ENCODE measurements at regions not wholly inside any gene's neighbourhood (a gene's known extent, or its start where the extent isn't known, plus 50 kb on each side); places are given as distances from the start of the nearest gene placed in this dataset.
"Not testable (repeated sequence)": the region's sequence is repeated elsewhere in the genome, so short reads cannot be mapped to it uniquely, and the experiment has no call there.

DNA sequence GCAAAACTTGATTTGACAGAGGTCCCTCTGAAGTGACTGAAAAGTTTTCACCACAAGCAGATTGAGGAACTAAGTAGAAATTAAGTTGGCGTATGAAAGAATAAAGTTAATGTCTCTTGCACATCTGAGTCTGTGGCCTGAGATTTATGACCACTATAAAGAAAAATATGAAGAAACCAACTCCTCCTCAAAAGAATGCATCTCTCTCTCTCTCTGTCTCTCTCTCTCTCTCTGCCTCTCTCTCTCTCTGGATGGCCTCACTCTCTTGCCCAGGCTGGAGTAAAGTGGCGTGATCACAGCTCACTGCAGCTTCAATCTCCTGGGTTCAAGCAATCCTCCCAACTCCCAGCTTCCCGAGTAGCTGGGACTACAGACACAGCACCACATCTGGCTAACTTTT is 55.2 kb downstream of the RPL22L1 start:
- no peak for DNase-seq

DNA sequence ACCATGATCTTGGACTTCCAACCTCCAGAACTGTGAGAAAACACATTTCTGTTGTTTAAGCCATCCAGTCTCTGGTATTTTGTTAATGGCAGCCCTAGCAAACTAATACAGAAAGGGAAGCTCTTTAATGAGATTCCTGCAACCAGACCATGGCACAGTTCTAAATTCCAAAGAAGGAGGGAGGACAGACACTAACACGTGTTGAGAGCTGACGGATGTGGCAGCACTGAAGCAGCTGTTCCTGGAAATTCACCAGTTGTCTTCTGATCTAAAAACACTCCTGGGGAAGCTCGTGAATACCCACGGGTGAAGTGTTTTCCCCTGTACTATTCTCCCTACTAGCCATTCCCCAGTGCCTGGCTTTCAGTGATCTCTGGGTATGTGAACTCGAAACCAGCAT is 56.7 kb downstream of the RPL22L1 start:
- no peak for DNase-seq

DNA sequence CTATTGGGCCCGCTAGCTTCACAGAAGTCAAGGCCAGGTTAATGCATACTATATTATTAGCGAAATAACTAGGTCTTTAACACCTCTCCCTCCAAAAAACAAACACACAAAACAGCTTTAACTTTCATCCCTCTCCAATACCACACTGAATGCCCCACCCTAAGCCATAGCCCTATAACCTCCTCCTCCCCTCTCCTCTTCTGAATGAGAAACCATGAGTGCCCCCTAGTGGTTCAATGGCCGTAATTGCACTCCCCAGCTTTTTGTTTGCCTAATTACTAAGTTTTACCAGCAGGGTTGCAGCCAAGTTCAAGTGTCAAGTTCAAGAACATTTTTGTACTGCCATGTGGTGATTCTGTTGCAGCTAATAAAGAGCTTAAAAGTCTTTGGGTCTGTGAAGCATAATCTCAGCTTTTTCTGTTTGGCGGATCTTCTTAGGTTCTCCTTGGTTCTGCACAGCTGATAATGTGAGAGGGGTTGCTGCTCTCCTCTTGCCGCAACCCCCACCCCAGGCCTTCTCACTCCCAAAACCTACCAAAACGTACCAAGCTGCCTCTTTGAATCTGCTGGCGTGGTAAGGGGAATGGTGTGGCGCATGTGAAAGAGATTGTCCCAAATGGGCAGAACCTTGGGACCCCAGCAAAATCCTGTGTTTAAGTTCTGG is 57.9 kb downstream of the RPL22L1 start:
- DNase-seq, result peak; percentile 49

DNA sequence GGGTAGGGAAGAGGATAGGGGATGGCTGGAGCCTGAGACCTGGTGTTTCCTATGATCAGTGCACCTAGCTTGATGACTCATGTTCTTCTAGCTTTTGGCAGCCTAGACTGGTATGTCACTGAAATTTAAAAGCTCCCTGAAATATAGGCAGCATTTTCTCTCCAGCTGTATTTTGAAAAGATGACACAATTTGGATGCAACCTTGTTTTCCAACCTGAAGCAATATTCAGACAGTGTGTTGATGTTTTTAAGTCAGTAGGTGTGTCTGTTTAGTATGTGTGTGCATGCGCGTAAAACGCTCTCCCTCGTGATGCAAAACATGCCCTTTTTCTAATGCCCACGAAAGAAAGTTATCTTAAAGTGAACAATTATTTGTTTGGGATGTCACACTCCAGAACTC is 58.5 kb downstream of the RPL22L1 start:
- DNase-seq, result no peak

DNA sequence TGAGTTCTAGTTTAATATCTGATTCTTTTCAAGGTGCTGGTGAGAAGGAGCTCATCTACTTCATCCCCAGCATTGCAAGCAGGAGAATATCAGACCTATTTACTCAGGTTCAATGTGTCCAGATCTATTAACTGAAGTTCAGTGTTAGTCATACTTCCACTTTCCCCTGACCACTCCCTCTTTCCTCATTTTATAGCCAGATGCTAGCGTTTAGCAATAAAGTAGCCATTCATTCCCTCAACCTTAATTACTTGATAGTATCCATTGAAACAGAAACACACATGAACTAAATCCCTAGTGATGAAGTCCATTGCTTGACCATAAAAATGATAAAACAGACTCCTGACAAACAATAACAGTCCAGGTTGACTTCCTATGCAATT is 60.0 kb downstream of the RPL22L1 start:
- no peak for DNase-seq

DNA sequence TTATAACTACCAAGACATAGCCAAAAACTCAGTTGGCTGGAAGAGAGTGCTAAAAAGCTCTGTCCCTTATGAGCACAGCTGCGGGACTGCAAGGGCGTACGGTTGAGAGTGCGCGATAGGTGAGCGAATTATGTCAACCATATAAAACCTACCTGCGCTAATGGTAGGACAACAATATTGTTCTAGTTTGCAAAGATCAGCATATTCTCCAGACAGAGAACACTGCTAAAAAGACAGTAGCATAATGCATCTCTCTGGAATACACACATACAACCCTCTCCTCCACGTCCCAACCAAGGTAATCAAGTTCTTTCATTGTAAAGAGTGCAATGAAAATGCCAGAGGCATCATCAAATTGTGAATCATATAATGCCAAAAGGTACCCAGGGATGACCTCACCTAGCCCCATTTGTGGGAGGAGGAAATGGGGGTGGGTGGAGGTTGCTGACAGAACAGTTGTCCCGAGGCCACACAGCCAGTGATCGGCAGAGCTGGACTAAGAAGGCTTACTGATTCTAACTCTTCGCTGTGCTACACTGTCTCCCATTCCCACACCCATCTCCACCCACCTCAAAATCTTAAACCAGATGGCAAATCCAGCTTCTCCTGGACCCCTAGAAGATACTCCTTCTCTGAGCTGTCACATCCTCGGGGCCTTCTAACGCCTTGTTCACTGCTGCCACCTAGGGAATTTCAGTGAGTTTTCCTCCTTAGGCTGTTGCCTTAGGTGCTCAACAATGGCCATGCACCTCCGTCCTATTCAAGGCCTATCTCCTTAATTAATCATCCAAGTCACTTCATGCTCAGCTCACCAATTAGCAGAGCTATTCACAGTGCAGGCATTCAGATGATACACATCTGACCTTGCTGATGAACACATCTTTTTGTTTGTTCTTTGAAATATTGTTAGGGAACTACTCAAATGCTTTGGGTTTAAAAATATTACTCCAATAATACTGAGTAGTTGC is 60.7 kb downstream of the RPL22L1 start:
- DNase-seq, result peak; percentile 38

DNA sequence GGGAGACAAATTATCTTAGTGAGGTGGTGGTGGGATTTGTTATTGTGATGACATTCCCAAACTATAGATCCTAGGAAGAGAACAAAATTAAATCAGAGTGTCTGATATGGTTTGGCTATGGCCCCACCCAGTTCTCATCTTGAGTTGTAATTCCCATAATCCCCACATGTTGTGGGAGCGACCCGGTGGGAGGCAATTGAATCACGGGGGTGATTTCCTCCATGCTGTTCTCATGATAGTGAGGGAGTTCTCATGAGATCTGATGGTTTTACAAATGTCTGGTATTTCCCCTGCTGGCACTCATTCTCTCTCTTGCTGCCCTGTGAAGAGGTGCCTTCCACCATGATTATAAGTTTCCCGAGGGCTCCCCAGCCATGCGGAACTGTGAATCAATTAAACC is 62.0 kb downstream of the RPL22L1 start:
- no peak for DNase-seq

DNA sequence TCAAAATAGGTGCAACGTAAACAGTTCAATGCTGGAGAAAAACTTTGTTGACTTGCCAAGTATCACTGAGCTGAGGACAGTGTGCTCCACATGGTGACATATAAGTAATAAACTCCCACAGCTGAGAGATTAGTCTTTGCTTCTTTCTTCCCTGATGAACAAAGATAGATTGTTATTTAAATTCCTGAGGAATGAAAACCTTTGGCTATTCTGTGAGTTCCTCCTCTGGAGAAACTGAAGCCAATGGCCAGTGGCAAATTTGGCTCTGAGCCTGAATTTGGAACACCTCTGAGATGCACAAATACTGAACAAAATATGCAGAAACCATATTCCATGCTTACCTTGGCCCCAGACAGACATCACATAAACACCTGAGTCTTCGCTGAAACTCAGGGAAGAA is 63.3 kb downstream of the RPL22L1 start:
- no peak for DNase-seq

DNA sequence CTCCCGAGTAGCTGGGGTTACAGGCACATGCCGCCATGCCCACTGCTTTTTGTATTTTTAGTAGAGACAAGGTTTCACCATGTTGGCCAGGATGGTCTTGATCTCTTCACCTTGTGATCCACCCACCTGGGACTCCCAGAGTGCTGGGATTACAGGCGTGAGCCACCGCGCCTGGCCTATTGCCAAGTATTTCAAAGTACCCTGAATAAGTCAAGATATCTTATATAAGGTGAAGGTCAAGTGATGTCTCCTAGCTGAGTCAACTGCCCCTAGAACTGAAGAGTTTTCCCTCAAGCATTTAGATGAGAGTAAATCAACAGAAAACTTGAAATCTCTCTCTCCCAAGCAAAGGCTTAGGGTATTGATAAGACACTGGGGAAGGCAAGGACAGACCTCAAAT is 63.9 kb downstream of the RPL22L1 start:
- DNase-seq, result no peak

DNA sequence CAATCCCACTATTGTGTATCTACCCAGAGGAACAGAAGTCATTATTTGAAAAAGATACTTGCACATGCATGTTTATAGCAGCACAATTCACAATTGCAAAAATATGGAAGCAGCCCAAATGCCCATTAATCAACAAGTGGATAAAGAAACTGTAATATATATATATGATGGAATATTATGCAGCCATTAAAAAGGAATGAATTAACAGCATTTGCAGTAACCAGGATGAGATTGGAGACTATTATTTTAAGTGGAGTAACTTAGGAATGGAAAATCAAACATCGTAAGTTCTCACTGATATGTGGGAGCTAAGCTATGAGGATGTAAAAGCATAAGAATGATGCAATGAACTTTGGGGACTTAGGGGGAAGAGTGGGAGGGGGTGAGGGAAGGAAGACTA is 64.7 kb downstream of the RPL22L1 start:
- DNase-seq, result not testable (repeated sequence)

DNA sequence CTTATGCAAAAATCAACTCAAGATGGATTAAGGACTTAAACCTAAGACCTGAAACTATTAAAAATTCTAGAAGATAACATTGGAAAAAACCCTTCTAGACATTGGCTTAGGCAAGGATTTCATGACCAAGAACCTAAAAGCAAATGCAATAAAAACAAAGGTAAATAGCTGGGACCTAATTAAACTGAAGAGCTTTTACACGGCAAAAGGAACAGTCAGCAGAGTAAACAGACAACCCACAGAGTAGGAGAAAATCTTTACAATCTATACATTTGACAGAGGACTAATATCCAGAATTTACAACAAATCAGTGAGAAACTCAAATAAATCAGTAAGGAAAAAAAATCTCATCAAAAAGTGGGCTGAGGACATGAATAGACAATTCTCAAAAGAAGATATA is 65.4 kb downstream of the RPL22L1 start:
- not testable (repeated sequence) for DNase-seq

DNA sequence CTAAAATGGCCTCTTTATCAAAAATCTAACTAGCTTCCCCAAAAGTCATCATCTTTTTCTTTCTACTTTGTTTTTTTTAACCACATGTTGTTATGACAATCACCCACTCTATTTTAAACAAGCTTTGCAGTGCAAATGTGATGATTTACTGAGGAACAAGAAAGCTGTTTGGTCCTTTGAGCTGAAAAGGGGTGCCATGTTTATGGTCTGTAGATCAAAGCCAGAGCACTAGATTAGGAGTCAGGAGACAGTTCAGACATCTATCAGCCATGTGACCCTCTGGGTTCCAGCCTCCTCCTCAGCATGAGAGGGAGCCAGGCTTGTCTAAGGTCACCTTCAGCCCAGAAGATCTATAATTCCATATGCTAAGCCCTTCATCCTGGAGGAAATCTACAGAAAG is 65.9 kb downstream of the RPL22L1 start:
- no peak for DNase-seq

DNA sequence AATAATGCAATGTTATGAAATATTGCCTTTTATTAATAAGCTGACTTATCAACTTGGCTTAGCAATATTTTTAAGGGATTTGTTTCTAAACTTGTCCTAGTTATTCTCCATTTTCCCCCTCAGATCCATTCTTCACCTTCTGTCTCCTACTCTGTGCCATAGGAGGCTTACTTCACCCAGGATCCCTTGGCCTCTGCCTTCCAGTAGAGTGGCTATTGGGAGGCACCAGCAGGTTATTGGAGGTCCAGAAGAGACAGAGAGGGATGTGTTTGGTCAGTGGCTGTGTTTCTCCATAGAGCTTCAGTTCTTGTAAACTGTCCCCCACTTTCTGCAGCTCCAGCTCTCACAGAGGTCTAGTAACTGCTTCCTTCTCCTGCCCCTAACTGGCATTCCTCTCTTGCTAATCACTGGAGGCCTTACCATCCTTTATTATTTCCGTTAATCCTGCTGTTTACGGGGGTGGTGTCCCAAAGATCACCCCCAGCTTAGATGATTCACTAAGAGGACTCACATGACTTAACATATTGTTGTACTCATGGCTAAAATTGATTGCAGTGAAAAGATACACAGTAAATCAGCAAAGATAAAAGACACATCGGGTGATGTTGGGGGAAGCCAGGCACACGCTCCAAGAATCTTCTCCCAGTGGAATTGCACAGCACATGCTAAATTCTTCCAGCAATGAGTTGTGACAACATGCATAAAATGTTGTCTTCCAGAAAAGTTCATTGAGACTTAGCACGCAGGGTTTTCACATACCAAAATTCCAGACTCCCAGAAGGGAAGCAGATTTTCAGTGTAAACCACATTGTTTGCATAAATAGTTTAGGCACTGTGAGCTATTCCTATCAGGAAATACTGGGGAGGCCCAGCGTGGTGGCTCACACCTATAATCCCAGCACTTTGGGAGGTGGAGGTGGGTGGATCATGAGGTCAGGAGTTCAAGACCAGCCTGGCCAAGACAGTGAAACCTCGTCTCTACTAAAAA is 67.5 kb downstream of the RPL22L1 start:
- DNase-seq, result peak; percentile 83

DNA sequence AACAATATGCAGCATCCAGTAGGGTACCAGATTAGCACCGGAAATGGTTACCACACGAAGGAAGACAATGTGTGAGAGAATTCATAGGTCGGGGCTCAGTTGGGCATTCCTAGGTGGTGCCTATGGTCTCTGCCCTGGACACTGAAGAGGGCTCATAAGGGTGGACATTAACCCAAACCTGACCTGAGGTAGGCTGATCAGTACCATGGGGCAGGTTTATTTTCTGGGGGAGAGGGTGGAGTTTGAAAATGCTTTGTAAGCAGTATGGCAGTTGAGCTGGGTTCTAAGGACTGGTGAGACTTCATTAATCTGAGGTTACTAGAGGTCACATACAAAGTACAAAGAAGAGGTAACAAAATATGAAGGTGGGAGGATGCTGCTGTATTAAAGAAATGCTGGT is 68.4 kb downstream of the RPL22L1 start:
- no peak for DNase-seq

DNA sequence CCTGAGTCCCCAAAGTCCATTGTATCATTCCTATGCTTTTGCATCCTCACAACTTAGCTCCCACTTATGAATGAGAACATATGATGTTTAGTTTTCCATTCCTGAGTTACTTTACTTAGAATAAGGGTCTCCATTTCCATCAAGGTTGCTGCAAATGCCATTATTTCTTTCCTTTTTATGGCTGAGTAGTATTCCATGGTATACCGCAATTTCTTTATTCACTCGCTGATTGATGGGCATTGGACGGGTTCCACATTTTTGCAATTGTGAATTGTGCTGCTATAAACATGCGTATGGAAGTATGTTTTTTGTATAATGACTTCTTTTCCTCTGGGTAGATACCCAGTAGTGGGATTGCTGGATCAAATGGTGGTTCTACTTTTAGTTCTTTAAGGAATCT is 69.7 kb downstream of the RPL22L1 start:
- DNase-seq, result not testable (repeated sequence)

DNA sequence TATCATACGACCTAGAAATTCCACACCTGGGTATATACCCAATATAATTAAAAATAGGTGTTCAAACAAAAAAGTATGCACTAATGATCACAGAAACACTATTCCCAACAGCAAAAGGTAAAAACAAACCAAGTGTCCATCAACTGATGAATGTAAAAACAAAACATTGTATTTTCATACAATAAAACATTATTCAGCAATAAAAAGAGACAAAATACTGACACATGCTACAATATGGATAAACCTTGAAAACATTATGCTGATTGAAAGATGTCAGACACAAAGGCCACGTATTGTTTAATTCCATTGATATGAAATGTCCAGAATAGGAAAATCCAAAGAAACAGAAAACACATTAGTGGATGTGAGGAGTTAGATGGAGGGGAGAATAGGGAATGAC is 71.0 kb downstream of the RPL22L1 start:
- no peak for DNase-seq

DNA sequence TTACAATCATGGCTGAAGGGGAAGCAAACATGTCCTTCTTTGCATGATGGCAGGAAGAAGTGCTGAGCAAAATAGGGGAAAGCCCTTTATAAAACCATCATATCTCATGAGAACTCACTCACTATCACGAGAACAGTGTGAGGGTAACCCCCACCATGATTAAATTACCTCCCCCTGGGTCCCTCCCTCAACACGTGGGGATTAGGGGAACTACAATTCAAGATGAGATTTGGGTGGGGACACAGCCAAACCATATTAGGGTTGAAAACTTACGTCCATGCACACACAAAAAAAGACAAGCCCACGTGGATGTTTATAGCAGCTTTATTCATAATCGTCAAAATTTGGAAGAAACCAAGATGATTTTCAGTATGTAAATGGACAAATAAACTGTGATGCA is 72.3 kb downstream of the RPL22L1 start:
- no peak for DNase-seq

DNA sequence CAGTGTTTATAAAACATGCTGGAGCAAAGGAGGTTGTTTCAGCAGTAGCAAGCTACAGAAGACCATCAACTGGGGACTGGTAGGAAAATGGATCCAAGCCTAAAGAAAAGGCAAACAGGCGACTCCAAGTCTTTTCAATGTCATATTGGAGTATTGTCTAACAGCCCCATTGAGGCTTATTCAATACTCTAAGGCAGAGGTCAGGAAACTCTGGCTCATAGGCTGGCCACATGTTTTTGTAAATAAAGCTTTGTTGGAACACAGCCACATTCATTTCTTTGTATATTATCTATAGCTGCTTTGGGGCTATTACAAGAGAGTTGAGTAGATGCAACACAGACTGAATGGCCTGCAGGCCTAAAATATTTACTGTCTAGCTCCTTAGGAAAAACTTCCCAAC is 77.5 kb downstream of the RPL22L1 start:
- DNase-seq, result no peak

DNA sequence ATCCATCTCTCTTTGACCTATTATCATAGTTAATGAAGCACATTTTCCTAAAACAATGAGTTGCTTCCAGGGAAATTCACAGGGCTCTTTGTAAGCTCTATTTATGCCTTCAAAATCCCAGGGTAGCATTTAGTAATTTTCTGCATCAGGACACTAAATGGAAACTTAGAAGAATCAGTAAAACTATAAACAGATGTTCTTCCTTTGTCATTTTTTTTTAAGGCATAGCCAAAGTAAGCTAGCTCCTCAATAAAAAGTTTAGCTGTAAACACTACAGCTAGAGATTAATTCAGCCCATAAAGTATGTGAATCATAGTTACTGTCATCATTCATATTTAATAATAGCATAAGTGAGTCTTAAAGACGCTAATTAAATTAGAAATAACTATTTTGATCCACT is 79.3 kb downstream of the RPL22L1 start:
- no peak for DNase-seq

DNA sequence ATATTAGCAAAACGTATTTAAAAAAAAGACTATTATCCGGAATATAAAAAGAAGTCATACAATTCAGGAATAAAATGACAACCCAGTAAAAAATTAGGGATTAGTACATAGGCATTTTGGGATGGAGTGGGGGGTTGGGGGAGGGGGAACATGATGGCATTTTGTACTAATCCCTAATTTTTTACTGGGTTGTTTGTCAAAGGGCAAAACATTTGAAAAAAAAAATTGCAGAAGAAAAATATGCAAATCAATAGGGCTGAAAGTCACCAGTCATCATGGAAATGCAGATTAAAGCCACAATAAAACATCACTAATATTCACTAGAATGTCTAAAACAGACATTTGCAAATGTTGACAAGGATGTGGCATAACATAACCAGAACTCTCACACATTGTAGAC is 82.5 kb downstream of the RPL22L1 start:
- DNase-seq, result no peak

DNA sequence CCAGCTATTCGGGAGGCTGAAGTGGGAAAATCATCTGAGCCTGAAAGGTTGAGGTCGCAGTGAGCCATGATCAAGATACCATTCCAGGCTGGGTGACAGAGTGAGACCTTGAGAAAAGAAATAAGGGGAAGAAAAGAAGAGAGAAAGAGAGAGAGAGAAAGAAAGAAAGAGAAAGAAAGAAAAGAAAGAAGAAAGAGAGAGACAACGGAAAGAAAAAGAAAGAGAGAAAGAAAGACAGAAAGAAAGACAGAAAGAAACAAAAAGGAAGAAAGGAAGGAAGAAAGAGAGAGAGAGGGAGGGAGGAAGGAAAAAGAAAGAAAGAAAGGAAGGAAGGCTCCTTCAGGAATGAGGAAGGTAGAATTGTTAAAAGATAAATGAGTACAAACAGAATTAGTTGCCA is 84.5 kb downstream of the RPL22L1 start:
- DNase-seq, result no peak

DNA sequence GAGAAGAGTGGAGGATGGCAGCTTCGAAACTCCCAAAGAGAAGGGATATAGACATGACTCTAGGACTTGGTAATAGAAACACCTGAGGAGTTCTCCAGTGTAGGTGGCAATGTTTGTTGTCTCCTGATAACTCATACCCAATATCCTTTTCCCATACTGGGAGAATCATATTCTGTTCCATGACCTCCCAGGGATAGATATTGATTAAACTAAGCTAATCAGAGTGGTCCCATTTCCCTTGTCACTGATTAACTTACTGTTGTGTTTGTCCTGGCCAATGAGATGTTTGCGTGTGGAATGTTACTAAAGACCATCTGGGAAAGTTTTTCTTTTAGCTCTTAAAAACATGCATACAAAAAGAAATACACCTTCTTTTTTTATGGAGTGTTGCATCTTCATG is 85.6 kb downstream of the RPL22L1 start:
- DNase-seq, result no peak

DNA sequence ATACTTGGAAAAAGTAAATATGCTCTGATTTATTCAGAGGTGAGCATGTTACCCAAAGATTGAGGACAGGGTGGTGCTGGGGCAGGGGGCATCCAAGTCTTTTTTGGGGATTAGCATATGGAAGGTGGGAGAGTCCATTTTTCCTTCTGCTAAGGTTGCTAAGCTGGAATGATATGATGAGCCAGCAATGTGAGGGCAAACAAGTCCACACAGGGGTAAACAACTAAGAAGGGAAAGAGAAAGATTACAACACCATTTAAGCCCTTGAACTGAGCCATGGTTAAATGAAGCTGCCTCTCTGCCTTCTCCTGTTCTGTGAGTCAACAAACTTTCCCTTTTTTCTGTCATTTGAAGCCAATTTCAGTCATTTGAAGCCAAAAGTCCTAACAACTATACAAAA is 89.0 kb downstream of the RPL22L1 start:
- DNase-seq, result no peak

Measured in amniotic stem cell (primary cell).